Liver (tissue), 8 donors: ENCODE measurements at regions not wholly inside any gene's neighbourhood (a gene's known extent, or its start where the extent isn't known, plus 50 kb on each side); places are given as distances from the start of the nearest gene placed in this dataset.

Experiments used
- DNase-seq: peaks from one replicate; pipeline ENCODE4 v3.0.0-alpha.2; 2017; ENCODE audit warnings: low spot score
- H3K27ac ChIP-seq, 2 donors: one replicate each; pipeline ENCODE4 v1.7.0; 2013; ENCODE audit warnings: inconsistent platforms in 2 of 2, low read length in 2 of 2, control low read depth in 1 of 2, low read depth in 1 of 2, mild to moderate bottlenecking in 1 of 2
- H3K27me3 ChIP-seq, 4 donors: one replicate each; pipeline versions ENCODE4 v1.6.1 to v1.7.0; 2013; ENCODE audit warnings: low read length in 3 of 4, inconsistent platforms in 1 of 4, mild to moderate bottlenecking in 1 of 4, moderate library complexity in 1 of 4; ENCODE audit not compliant: control insufficient read depth in 4 of 4, insufficient read depth in 4 of 4
- H3K36me3 ChIP-seq, 4 donors: one replicate each; pipeline versions ENCODE4 v1.6.1 to v1.7.0; 2013; ENCODE audit warnings: low read length in 3 of 4, mild to moderate bottlenecking in 3 of 4, low read depth in 1 of 4, moderate library complexity in 1 of 4; ENCODE audit not compliant: control insufficient read depth in 4 of 4, insufficient read depth in 3 of 4
- H3K4me1 ChIP-seq, 4 donors: one replicate each; pipeline versions ENCODE4 v1.6.1 to v1.7.0; 2013; ENCODE audit warnings: low read length in 3 of 4, mild to moderate bottlenecking in 3 of 4, moderate library complexity in 1 of 4; ENCODE audit not compliant: control insufficient read depth in 4 of 4, insufficient read depth in 4 of 4
- H3K4me3 ChIP-seq, 3 donors: one replicate each; pipeline versions ENCODE4 v1.6.1 to v1.7.0; 2013; ENCODE audit warnings: low read length in 3 of 3, control low read depth in 1 of 3, low read depth in 1 of 3, mild to moderate bottlenecking in 1 of 3
- H3K9ac ChIP-seq, 2 donors: one replicate each; pipeline ENCODE4 v1.7.0; 2013; ENCODE audit warnings: low read length in 2 of 2, mild to moderate bottlenecking in 2 of 2, moderate library complexity in 2 of 2, control low read depth in 1 of 2, low read depth in 1 of 2
- H3K9me3 ChIP-seq, 4 donors: one replicate each; pipeline versions ENCODE4 v1.6.1 to v1.7.0; 2013; ENCODE audit warnings: low read length in 3 of 4; ENCODE audit not compliant: control insufficient read depth in 4 of 4
- ATF3 ChIP-seq: IDR thresholded peaks from 2 replicates; pipeline ENCODE4 v1.6.1; 2016; ENCODE audit warnings: antibody characterized with exemption
- CTCF ChIP-seq: fragments of 150-350 bp; IDR thresholded peaks from 2 replicates; pipeline ENCODE4 v1.5.1; 2017; ENCODE audit warnings: improper control_type of control experiment, low read depth, low read length; ENCODE audit not compliant: missing input control
- EGR1 ChIP-seq, 2 donors: IDR thresholded peaks; 2 replicates each; pipeline ENCODE4 v1.6.1; 2016 to 2018; ENCODE audit warnings: antibody characterized with exemption in 2 of 2, low read depth in 2 of 2
- FOXA1 ChIP-seq: IDR thresholded peaks from 2 replicates; pipeline ENCODE4 v1.6.1; 2016; ENCODE audit warnings: antibody characterized with exemption
- GABPA ChIP-seq, 2 donors: IDR thresholded peaks in 1 of 2; conservative IDR thresholded peaks in 1 of 2; 2 replicates each; pipeline ENCODE4 v1.6.1; 2016; ENCODE audit warnings: antibody characterized with exemption in 2 of 2, mild to moderate bottlenecking in 1 of 2, moderate library complexity in 1 of 2
- HNF4G ChIP-seq: IDR thresholded peaks from 2 replicates; pipeline ENCODE4 v1.6.1; 2016; ENCODE audit warnings: antibody characterized with exemption
- JUND ChIP-seq, 2 donors: IDR thresholded peaks; 2 replicates each; pipeline ENCODE4 v1.6.1; 2016; ENCODE audit warnings: antibody characterized with exemption in 2 of 2
- MAX ChIP-seq: IDR thresholded peaks from 2 replicates; pipeline ENCODE4 v1.6.1; 2016; ENCODE audit warnings: antibody characterized with exemption
- NR2F2 ChIP-seq: IDR thresholded peaks from 2 replicates; pipeline ENCODE4 v1.6.1; 2016; ENCODE audit warnings: antibody characterized with exemption
- REST ChIP-seq: IDR thresholded peaks from 2 replicates; pipeline ENCODE4 v1.6.1; 2016; ENCODE audit warnings: antibody characterized with exemption, mild to moderate bottlenecking
- RXRA ChIP-seq, 2 donors: IDR thresholded peaks; 2 replicates each; pipeline ENCODE4 v1.6.1; 2017 to 2018; ENCODE audit warnings: antibody characterized with exemption in 2 of 2, mild to moderate bottlenecking in 1 of 2
- YY1 ChIP-seq: IDR thresholded peaks from 2 replicates; pipeline ENCODE4 v1.6.1; 2016; ENCODE audit warnings: antibody characterized with exemption, mild to moderate bottlenecking
- ZBTB33 ChIP-seq: IDR thresholded peaks from 2 replicates; pipeline ENCODE4 v1.6.1; 2016; ENCODE audit warnings: antibody characterized with exemption
- WGBS: extraction: QIAGEN DNeasy Blood & Tissue Kit; methylation state at CpG from one replicate; pipeline ENCODE4 v1.1.7; 2013; 5-methylcytosine and 5-hydroxymethylcytosine counted together
- donor health status: healthy.
- donor health status: healthy.
- donor health status: healthy.
- donor health status: healthy.
- donor health status: healthy.

- Histone ChIP-seq H3K4me3 (no peak overlapping the region), H3K36me3 (no peaks in the 10 kb centered on the region), H3K4me1 (peaks cover 0 to under 1% (median 0%) of the 10 kb centered on the region in 4 donors), H3K9ac (no peak overlapping the region), H3K9me3 (no peaks in the 10 kb centered on the region), H3K27me3 (no peaks in the 10 kb centered on the region), H3K27ac (no peak overlapping the region)
- no peak for DNase-seq
- TF ChIP-seq HNF4G: no peak
- TF ChIP-seq JUND (IDR thresholded peaks at IDR 0.05): no peak
- no peak for TF ChIP-seq GABPA (IDR thresholded peaks at IDR 0.05 in 1 of 2, conservative IDR thresholded peaks at IDR 0.05 in 1 of 2)
- no peak for TF ChIP-seq FOXA1
- TF ChIP-seq ATF3: no peak
- TF ChIP-seq CTCF: no peak
- no peak for TF ChIP-seq YY1
- TF ChIP-seq MAX: no peak
- TF ChIP-seq RXRA (IDR thresholded peaks at IDR 0.05): no peak
- no peak for TF ChIP-seq REST
- TF ChIP-seq NR2F2: no peak
- TF ChIP-seq ZBTB33: no peak
- TF ChIP-seq EGR1 (IDR thresholded peaks at IDR 0.05; ENCODE audit: low read depth in 2 of 2): no peak
- 96% methylated on average over 3 of the region's 3 CpGs for WGBS
Observed at GRCh38 chr2:100192300-100192699, 49.9 kb upstream of the AFF3 start.
